GM21423 (cell line): ENCODE measurements at regions not wholly inside any gene's neighbourhood (a gene's known extent, or its start where the extent isn't known, plus 50 kb on each side); places are given as distances from the start of the nearest gene placed in this dataset.
"Not testable (repeated sequence)": the region's sequence is repeated elsewhere in the genome, so short reads cannot be mapped to it uniquely, and the experiment has no call there.

Source experiments
- ATAC-seq: cut with Tn5 transposase; IDR thresholded peaks from one replicate; pipeline ENCODE4 v1.9.1; 2021; ENCODE audit warnings: mild to moderate bottlenecking, moderate library complexity; ENCODE audit not compliant: unreplicated experiment

DNA sequence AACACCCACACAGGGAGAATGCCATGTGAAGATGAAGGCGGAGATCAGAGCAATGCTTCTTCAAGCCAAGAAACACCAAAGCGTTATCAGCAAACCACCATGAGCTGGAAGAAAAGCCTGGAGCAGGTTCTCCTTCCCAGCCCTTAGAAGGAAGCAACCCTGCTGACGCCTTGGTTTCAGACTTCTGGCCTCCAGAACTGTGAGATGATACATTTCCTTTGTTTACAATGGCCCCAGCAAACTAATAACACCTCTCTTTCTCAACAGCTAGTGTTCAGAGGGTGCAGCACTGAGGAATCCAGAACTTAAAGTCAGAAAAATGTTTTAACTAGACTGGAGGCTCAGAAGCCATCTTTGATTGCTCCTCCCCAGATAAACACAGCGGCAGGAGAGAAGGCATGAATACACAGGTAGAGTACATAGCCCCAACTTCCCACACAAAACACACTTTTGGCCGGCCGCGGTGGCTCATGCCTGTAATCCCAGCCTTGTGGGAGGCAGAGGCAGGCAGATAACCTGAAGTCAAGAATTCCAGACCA, 132.4 kb upstream of the LPP start:
- ATAC-seq, result no peak

DNA sequence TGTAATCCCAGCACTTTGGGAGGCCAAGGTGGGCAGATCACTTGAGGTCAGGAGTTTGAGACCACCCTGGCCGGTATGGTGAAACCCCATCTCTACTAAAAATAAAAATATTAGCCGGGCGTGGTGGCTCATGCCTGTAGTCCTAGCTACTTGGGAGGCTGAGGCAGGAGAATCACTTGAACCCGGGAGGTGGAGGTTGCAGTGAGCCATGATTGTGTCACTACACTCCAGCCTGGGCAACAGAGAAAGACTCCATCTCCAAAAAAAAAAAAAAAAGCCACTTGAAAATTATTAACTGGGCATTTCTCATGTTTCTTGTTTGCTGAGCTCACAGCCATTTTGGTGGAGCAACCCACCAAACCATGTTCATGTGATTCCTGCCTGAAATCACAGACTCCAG, 131.1 kb upstream of the LPP start:
- not testable (repeated sequence) for ATAC-seq

DNA sequence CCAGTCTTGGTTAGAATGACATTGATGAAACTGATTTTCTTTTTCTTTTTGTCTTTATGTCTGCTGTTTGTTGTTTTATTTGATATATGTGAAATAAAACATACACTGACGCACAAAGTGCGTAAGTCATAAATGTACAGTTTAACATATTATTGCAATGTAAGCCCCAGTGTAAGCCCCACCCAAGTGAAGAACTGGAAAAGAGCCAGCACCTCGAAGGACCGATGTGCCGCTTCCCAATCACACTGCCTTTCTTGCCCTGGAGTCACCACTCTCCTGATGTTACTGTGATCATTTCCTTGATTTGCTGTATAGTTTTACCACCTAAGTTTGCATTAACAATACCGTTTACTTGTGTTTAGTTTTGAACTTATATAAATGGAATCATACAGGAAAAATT, 128.4 kb upstream of the LPP start:
- no peak for ATAC-seq

DNA sequence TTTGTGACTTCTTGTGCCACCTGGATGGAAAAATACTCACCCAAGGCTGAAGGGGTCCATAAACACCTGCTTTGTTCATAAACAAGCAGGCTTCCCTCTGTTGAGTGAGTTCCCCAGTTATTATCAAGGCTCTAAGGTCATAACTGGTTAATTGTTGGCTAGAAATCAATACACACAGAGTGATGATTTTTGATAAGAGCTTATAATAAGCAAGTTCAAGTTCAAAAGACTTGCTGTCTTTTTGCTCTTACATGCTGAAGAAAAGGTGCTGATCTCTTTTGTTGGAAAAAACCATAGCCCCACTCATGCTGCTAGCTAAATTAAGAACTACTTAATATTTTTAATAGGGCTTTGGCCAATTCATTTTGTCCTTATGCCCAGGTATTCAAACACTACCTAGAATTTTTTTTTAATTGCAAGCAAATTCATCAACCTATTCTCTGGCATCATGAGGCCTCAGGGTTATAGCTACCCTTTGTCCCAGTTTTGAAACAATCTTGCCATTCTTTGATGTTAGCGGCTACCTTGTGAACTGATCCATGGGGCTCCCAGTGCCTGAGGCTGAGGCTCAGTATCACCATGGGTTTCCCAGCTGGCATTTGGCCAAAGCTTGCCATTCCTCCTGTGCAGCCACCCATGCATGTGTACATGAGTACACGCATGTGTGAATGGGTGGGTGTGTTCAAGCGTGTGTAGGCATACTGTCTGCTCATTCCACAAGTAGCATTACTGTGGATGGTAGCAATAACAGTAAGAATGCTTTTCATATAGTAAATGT, 127.6 kb upstream of the LPP start:
- ATAC-seq, result no peak

DNA sequence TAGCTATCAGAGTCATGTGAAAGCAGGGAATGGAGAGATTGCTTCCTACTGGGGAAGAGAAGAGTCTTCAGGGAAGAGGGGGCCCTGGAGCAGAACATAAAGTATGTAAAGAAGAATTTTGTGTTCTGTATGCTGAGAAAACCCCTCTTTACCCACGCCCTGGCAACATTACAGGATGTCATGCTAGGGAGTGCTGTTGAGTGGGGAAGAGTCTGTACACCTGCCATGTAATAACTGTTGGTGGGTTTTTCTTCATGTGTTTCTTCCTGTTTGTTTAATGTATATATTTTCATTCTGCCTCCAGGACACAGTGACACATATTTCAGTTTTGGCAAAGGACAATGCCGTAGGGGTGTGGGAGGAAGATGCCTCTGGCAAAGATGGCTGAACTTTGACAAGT, 122.8 kb upstream of the LPP start:
- ATAC-seq, result no peak

DNA sequence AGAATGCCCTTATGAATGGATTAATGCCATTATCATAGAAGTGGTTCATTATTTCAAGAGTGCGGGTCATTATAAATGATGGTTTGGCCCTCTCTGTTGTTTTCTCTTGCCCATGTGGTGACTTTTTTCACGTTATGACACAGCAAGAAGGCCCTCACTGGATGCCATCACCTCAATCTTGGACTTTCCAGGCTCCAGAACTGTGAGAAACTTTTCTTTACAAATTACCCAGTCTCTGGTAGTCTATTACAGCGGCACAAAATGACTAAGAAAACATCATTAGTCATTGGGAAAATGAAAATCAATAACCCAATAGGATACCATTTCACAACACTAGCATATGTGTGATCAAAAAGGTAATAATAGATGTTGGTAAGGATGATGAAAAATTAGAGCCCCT, 119.0 kb upstream of the LPP start:
- no peak for ATAC-seq

DNA sequence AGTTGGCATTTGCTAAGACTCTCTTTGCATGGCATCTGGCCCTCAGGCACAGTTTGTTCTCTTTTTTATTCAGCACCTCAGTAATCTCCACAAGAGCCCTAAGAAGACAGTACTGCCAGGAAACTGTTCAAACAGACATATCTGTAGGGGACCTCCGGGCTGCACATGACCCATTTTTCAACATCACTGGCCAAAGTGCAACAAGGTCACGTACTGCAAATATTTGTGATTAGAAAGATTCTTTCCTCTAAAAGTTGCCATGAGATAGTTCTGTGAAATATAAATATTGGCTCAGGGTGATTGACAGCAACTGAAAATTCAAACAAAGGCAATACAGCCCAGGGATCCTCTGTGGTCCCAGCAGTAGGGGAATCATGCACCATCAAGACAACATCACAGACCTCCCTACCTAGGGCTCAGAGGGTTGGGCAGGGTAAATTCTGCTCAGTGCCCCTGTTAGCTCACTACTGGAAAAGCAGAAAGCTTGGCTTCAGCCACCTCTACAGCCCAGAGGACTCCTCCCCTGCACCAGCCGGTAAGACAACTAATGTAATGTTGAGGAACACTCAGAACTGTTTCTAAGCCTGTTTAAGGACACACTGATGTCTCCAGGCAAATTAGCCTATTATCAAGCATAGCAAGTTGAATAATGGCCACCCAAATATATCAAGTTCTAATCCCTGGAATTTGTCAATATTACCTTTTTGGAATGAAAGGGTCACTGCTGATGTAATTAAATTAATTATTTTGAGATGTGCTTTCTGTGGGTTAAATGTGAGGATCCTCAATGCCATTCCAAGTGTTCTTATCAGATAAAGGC, 117.4 kb upstream of the LPP start:
- no peak for ATAC-seq

DNA sequence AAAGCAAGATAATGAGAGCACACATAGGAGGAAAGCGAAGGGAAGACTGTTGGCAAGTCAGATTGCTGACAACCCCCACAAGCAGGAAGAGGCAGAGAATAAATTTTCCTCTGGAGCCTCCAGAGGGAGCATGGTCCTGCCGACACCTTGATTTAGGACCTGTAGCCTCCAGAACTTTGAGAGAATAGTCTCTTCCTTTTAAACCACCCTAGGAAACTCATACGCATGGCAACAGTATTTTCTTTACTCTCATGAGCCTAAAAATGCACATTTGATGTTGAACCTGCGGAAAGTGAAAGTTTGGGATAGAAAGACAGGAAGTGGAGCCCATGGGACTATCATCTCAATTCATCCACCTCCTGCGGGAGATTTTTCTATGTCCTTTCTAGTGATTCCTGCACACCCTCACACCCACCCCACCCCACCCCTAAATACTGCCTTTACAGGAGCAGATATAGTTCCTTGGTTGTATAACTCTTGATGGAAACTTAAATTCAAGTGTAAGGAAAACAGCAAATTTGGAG, 116.7 kb upstream of the LPP start:
- no peak for ATAC-seq

DNA sequence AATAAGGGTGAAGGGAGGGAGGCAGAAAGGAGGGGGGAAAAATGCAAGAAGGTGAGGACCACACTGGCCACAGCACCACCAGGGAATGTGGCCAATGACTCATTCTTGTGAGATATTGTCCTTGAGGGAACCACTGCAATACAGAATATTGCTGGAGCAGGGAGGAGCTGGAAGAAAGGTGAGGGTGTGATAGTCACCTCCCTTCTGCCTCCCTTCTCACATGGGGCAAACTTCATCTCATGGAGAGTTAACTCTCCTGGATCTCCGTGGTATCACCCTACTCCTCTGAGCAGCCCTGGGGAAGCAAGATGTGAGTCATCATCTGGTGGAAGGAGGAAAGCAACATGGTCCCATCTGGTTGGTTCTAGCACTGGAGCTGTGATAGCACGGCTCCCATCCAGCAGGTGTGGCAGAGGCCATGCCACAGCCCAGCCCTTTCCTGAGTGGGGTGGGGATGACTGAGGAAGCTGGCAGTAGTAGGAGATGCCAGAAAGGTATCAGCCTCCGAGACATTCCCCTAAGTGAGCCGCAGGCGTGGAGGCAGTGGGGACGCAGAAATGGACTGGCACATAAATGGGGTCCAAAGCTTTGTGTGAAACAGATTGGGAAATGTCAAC, 115.9 kb upstream of the LPP start:
- no peak for ATAC-seq

DNA sequence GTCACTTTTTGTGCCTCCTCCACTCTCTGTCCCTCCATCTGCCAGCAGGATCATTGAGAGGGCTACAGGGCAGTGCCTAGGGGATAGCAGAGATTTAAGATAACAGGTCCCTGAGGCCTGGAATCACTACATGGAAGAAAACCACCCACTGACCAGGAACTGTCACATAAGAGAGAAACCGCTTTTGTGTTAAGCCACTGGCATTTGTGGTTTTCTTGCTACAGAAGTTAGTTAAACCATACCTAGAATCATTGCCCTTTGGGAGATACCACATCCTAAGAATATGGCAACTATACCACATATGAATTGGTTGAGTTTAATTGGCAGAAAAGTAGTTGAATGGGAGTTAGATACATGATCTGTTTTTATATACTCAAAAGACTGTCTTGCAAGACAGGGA, 112.8 kb upstream of the LPP start:
- ATAC-seq, result no peak

DNA sequence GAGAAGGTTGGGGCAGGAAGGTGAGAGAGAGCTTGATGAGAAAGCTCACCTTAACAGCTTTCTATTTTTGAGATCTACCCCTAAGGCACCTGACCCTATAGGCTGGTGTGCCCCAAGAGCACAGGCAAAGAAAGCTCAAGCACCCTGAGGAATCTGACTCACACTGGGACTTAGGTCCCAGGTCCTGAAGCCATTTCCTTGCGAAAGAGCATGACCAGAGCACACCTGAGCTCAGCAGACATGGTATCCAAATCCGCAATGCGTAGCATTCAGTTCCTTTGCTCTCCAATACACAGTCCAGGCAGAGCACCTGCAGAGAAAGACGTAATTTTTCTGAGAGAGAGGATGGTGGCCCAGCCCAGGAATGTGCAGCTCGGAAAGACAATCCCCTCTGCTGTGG, 112.1 kb upstream of the LPP start:
- ATAC-seq, result no peak

DNA sequence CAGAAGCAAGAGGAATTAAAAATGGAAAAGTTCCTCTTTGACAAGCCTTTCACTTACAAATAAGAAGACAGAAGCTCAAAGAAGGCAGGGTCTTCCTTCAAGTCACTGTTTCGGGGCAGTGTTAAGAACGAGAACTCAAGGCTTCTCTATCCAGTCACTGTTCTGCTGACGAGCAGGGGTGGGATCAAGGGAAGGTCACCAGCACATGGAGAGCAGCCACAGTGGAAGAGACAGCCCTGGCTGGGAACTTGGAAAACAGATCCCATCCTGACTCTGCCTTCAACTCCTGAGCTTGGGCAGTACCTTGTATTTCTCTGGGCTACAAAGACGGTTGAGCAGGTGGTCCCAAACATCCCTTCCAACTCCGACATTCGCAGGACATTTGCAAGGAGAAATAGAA, 111.5 kb upstream of the LPP start:
- ATAC-seq, result no peak

DNA sequence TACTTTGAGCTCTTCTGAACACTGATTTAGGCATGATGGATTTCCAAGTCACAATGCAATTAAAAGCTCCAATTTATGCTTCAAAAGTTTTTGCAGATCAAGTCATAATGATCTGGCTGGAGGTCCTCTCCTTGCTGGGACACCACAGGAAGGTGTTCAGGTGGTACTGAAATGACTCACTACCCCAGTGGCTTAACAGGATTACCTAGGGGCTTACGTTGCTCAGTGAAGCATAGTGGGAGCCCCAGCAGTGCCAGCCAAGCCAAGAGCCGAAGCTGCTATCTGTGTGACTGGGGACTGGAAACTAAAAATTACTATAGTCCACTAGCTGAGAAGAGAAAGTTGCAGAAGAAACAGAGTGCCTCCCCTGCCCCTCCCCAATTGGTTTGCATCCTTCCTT, 110.1 kb upstream of the LPP start:
- ATAC-seq, result no peak

DNA sequence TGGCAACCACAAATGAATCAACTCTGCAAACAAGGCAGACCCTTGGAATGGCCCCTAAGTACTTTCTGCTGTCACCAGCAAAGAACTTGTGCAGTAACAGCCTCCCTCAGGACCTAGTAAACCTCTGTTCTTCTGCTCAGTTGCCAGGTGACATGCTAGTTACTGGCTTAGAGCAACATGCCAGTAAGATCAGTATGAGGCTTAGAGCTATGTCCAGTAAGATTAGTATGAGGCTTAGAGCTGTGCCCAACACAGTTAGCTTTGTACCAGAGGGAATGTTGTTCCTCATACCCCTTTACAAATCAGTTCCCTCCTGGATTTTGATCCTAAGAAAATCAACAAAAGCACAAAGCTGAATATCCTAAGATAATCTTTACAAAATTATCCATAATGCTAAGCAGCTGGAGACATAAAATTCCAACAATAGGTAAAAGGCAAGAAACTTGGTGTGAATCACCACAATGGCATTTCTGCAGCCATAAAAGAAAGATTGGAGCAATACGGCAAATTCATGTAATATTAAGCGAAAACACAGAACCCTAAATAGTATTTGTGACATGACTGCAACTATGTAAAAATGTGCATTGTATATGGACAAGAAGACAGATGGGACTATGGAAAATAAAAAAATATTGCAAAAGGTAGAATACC, 107.3 kb upstream of the LPP start:
- ATAC-seq, result no peak

DNA sequence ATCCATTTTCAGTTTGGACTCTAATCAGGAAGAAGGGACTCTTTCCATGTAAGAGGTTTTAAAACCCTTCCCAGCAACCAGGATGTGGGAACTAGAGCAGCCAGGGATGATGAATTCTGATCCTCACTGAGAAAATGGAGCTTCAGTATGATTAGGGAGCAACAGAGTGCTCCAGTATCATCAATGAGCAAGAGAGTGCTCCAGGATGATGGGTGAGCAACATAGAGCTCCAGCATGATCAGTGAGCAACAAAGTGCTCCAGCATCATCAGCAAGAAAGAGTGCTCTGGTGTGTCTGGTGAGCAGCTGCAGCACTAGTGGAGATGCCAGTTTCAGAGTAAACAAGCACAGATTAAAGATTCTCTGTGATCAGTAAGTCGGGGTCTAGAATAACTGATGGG, 106.4 kb upstream of the LPP start:
- no peak for ATAC-seq

DNA sequence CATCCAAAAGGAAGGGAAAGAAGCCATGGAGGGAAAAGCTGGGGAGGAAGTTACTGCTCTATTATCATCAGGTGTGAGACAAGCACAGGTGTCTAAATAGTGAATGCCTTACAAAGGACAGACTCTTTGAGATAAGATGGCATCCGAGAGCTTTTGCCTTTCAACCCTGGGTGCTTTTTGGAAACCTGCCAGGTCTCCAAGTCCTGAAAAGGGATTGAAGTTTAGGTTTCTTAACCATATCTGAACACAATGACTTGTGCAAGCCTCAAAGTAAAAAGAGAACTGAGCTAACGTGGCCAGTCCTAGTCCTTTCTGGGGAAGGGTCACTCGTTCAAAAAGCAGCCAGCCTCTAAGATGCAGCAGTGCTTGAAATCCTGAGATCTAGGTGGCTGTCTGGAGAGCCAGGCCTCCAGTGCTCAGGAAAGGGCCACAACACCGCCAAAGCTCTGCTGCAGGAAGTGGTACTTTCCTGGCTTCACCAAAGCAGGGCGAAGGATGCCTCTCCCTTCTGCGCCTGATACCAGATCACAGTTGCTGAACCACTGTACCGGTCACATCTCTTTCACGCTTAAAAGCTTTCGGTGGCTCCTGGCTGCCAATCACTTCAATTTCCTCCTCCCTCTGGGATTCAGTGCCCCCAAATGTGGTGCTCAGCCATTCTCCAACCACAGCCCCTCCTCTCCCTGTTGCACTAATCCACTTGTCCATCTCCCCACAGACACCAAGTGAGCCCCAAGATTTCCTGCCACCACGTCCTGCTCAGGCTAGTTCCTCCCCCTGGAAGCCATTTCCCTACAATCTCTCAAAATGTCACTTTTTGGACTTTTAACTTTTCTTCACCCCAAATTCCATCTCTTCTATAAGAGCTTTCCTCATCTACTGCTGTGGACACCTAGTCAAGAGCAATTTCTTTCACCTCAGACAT, 104.1 kb upstream of the LPP start:
- no peak for ATAC-seq

DNA sequence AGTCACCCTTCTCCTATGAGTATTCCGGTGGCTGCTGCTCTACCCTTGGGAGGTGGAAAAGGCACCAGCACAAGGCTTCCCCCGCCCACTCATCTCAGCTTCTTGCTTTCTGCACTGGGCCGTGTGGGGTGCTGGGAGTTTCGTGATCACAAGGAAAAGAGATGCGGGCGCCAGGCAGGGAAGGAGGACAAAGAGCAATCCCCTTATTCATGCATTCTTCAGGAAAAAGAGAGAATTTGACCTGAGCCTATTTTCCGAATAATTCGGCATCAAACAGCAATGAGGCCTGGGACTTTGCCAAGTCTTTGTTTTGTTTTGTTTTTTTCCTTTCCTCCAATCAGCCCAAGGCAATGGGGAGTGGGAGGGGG, 102.2 kb upstream of the LPP start:
- ATAC-seq, result no peak

DNA sequence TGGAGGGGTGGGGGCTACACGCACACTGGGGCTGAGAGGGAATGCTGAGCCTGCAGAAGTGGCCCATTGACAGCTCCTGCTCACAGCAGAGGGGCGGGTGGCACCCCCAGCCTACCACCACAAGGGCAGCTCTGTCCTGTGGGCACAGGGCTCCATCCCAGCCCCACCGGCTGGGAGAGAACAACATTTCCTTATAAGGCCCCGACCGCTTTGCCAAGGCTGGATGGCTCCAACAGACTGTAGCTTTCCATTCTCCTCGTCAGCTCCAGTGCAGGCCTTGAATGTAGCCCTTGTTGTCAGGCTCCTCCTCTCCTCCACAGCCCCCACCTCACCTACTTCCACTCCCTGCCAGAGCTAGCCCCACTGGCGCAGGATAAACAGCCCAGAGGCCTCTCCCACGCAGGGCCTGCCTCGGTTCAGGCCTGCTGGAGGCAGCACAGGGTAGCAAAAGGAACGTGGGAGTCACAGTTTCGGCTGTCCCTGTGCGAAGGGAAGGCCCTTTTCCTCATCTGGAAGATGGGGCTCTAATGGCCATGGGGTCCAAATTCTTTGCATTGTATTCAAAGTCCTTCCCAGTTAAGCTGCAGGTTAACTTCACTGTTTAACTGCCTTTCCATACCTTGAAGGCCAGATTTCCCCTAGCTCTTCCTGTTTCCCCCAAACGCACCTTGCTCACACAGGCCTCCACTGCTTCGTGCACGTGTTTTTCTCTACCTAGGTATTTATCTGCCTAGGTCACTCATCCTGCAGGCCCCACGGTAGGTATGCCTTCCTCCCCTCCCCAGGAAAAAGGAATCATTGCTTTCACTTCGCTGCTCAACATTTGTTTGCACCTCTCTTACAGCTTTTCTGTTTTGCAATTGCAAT, 101.6 kb upstream of the LPP start:
- no peak for ATAC-seq

DNA sequence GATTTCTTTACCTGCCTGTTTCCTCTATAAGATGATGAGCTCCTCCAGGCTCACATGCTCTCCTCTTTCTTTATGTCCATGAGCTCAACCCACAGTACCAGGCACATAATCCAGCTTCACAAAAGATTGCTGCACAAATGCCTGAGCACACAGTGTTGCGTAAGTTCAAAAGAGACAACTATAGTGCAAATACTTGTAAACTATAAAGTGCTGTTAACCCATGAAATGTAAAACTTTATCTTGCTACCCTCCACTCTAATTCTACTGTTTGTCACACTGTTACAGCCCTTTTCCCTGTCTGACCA, 101.0 kb upstream of the LPP start:
- ATAC-seq, result no peak
